ENCODE measurements at regions not wholly inside any gene's neighbourhood (a gene's known extent, or its start where the extent isn't known, plus 50 kb on each side); places are given as distances from the start of the nearest gene placed in this dataset.

- TF ChIP-seq CTCF (IDR thresholded peaks at IDR 0.05) (no peak), POLR2AphosphoS5 (IDR thresholded peaks at IDR 0.05) (no peak), POLR2A (IDR thresholded peaks at IDR 0.05) (no peak)
Measured at GRCh38 chr1:29833581-29833980, 597.3 kb downstream of the PTPRU start.
